MCF 10A (cell line): ENCODE measurements at regions not wholly inside any gene's neighbourhood (a gene's known extent, or its start where the extent isn't known, plus 50 kb on each side); places are given as distances from the start of the nearest gene placed in this dataset.

ENCODE experiments used
- BruUV-seq: library from RNA; stranded (reverse); fragments of 400-500 nt; replicated peaks from 2 replicates; lab custom pipeline; 2021; lab: Mats Ljungman, UMichigan
- CTCF ChIA-PET: fragments of 300-600 bp; sonication (Branson Sonifier 250); formaldehyde crosslinking; extraction: SDS; loops from one replicate; lab custom pipeline; 2021; ENCODE audit warnings: antibody characterized with exemption, inconsistent platforms; lab: Yijun Ruan, JAX
- POLR2A ChIA-PET: fragments of 300-600, 350-650 bp; sonication (Branson Sonifier 250); formaldehyde crosslinking; extraction: SDS; loops from one replicate; lab custom pipeline; 2020; ENCODE audit warnings: antibody characterized with exemption, inconsistent platforms; lab: Yijun Ruan, JAX
- DNase-seq: peaks from one replicate; pipeline ENCODE4 v3.0.0-alpha.2; 2018; ENCODE audit not compliant: unreplicated experiment
- H3K27ac Mint-ChIP-seq: one replicate; pipeline ENCODE4 v1.8.0; 2022; ENCODE audit warnings: mild to moderate bottlenecking, low read depth, mixed read lengths; ENCODE audit not compliant: unreplicated experiment
- H3K27me3 Mint-ChIP-seq: one replicate; pipeline ENCODE4 v1.8.0; 2022; ENCODE audit warnings: mixed read lengths; ENCODE audit not compliant: insufficient read depth, unreplicated experiment
- H3K36me3 Mint-ChIP-seq: one replicate; pipeline ENCODE4 v1.8.0; 2022; ENCODE audit warnings: mild to moderate bottlenecking, moderate library complexity, mixed read lengths; ENCODE audit not compliant: insufficient read depth, unreplicated experiment
- H3K4me1 Mint-ChIP-seq: one replicate; pipeline ENCODE4 v1.8.0; 2022; ENCODE audit warnings: mixed read lengths; ENCODE audit not compliant: insufficient read depth, unreplicated experiment
- H3K4me3 Mint-ChIP-seq: one replicate; pipeline ENCODE4 v1.8.0; 2022; ENCODE audit warnings: mild to moderate bottlenecking, moderate library complexity, mixed read lengths; ENCODE audit not compliant: unreplicated experiment
- H3K9me3 Mint-ChIP-seq: one replicate; pipeline ENCODE4 v1.8.0; 2022; ENCODE audit warnings: mixed read lengths; ENCODE audit not compliant: unreplicated experiment
- CTCF ChIP-seq: fragments of 200-600 bp; IDR thresholded peaks from one replicate; pipeline ENCODE4 v1.8.0; 2022; ENCODE audit warnings: antibody characterized with exemption, mild to moderate bottlenecking; ENCODE audit not compliant: unreplicated experiment
- intact Hi-C: fragments of 100-400 bp; cut with micrococcal nuclease; formaldehyde crosslinking; loops from 2 replicates; pipeline ENCODE4 v1.14.1; 2022

- ChIA-PET POLR2A (interaction anchor here (0.5 to 1.2 kb wide), 3 partner anchors 25 to 317 kb away, joined by 4 read pairs; no protein-coding TSS in a partner anchor), CTCF (interaction anchor here (0.7 kb wide), 1 partner anchor 112 kb away, joined by 3 read pairs; no protein-coding TSS in a partner anchor)
- Mint-ChIP-seq H3K9me3 (peaks cover 10% of the 10 kb centered on the region), H3K4me3 (no peak overlapping the region), H3K27me3 (no peaks in the 10 kb centered on the region), H3K27ac (no peak overlapping the region), H3K36me3 (no peaks in the 10 kb centered on the region), H3K4me1 (peaks cover 19% of the 10 kb centered on the region)
- no TSS peak for BruUV-seq
- no peak for TF ChIP-seq CTCF
- no peak for DNase-seq
- intact Hi-C loops = no loop called here
Measured at GRCh38 chr3:30233913-30234646, 372.3 kb upstream of the TGFBR2 start.

- CTCF ChIA-PET = interaction anchor here (0.5 to 0.7 kb wide), 3 partner anchors 165 to 920 kb away, joined by 3 read pairs; no protein-coding TSS in a partner anchor
- intact Hi-C loops = no loop called here
- no peak overlapping the region for H3K4me3 Mint-ChIP-seq
- no peaks in the 10 kb centered on the region for H3K27me3 Mint-ChIP-seq
- H3K36me3 Mint-ChIP-seq = no peaks in the 10 kb centered on the region
- H3K9me3 Mint-ChIP-seq = peaks cover 15% of the 10 kb centered on the region
- POLR2A ChIA-PET = no interaction called here
- no peak overlapping the region for H3K27ac Mint-ChIP-seq
- H3K4me1 Mint-ChIP-seq = peaks cover 16% of the 10 kb centered on the region
- no peak for TF ChIP-seq CTCF
- no TSS peak for BruUV-seq
- DNase-seq = no peak
Measured at GRCh38 chr3:30236011-30236410, 370.4 kb upstream of the TGFBR2 start.

GRCh38 chr3:30241721-30242120 lies 364.7 kb upstream of the TGFBR2 start:
- intact Hi-C loops = no loop called here
- H3K27ac Mint-ChIP-seq = no peak overlapping the region
- no peak for DNase-seq
- H3K4me1 Mint-ChIP-seq = no peaks in the 10 kb centered on the region
- CTCF ChIA-PET = no interaction called here
- no peaks in the 10 kb centered on the region for H3K27me3 Mint-ChIP-seq
- peaks cover 15% of the 10 kb centered on the region for H3K9me3 Mint-ChIP-seq
- POLR2A ChIA-PET = interaction anchor here (1.0 kb wide), 1 partner anchor 9 kb away, joined by 6 read pairs; no protein-coding TSS in a partner anchor
- no peaks in the 10 kb centered on the region for H3K36me3 Mint-ChIP-seq
- no peak for TF ChIP-seq CTCF
- no TSS peak for BruUV-seq
- H3K4me3 Mint-ChIP-seq = no peak overlapping the region

- Mint-ChIP-seq H3K4me1 (no peaks in the 10 kb centered on the region), H3K4me3 (no peak overlapping the region), H3K27me3 (no peaks in the 10 kb centered on the region), H3K27ac (no peak overlapping the region), H3K36me3 (no peaks in the 10 kb centered on the region), H3K9me3 (no peaks in the 10 kb centered on the region)
- TF ChIP-seq CTCF = no peak
- intact Hi-C loops = no loop called here
- CTCF ChIA-PET = interaction anchor here (0.6 to 1.0 kb wide), 2 partner anchors 48 to 451 kb away, joined by 4 to 5 read pairs; no protein-coding TSS in a partner anchor
- POLR2A ChIA-PET = interaction anchor here (0.8 kb wide), 1 partner anchor 40 kb away, joined by 4 read pairs; no protein-coding TSS in a partner anchor
- DNase-seq = no peak
- BruUV-seq = no TSS peak
Measured at GRCh38 chr3:30245858-30246622, 360.4 kb upstream of the TGFBR2 start.
